NCI-H774 (cell line): ENCODE measurements at regions not wholly inside any gene's neighbourhood (a gene's known extent, or its start where the extent isn't known, plus 50 kb on each side); places are given as distances from the start of the nearest gene placed in this dataset.

Experiments used
- DNase-seq: peaks from one replicate; lab custom pipeline; 2025; lab: John Stamatoyannopoulos, UW

GRCh38 chr16:74094962-74095361 is 201.7 kb upstream of the PSMD7 start:
- DNase-seq: no peak

- no peak for DNase-seq
Observed at GRCh38 chr16:74094514-74094913, 202.1 kb upstream of the PSMD7 start.

- no peak for DNase-seq
Observed at GRCh38 chr16:74092336-74092735, 204.3 kb upstream of the PSMD7 start.

GRCh38 chr16:74090871-74091270 is 205.7 kb upstream of the PSMD7 start:
- DNase-seq: no peak

- DNase-seq: no peak
Observed at GRCh38 chr16:74083541-74083940, 213.1 kb upstream of the PSMD7 start.

- DNase-seq: no peak
Observed at GRCh38 chr16:74080311-74080710, 216.3 kb upstream of the PSMD7 start.

GRCh38 chr16:74079232-74079586 is 217.4 kb upstream of the PSMD7 start:
- no peak for DNase-seq

- no peak for DNase-seq
Observed at GRCh38 chr16:74078511-74079231, 217.9 kb upstream of the PSMD7 start.

GRCh38 chr16:74076568-74076967 is 220.0 kb upstream of the PSMD7 start:
- DNase-seq: no peak

- no peak for DNase-seq
Observed at GRCh38 chr16:74075393-74075792, 221.2 kb upstream of the PSMD7 start.

GRCh38 chr16:74073456-74073855 is 223.2 kb upstream of the PSMD7 start:
- DNase-seq: no peak

- DNase-seq: no peak
Observed at GRCh38 chr16:74071996-74072535, 224.5 kb upstream of the PSMD7 start.

- no peak for DNase-seq
Observed at GRCh38 chr16:74070237-74070636, 226.4 kb upstream of the PSMD7 start.

GRCh38 chr16:74064120-74064735 is 232.4 kb upstream of the PSMD7 start:
- DNase-seq: no peak

GRCh38 chr16:74053826-74054225 is 242.8 kb upstream of the PSMD7 start:
- DNase-seq: no peak

- DNase-seq: no peak
Observed at GRCh38 chr16:74053312-74053711, 243.3 kb upstream of the PSMD7 start.

GRCh38 chr16:74052016-74052415 is 244.6 kb upstream of the PSMD7 start:
- DNase-seq: no peak

GRCh38 chr16:74049027-74049426 is 247.6 kb upstream of the PSMD7 start:
- DNase-seq: no peak

- peak; percentile 49 for DNase-seq
Observed at GRCh38 chr16:74046524-74046923, 250.1 kb upstream of the PSMD7 start.

GRCh38 chr16:74045513-74045912 is 251.1 kb upstream of the PSMD7 start:
- no peak for DNase-seq

- no peak for DNase-seq
Observed at GRCh38 chr16:74035816-74036215, 260.8 kb upstream of the PSMD7 start.

GRCh38 chr16:74034862-74035261 is 261.8 kb upstream of the PSMD7 start:
- peak; percentile 43 for DNase-seq

- no peak for DNase-seq
Observed at GRCh38 chr16:74034200-74034599, 262.4 kb upstream of the PSMD7 start.
